Keratinocyte (primary cell): ENCODE measurements at regions not wholly inside any gene's neighbourhood (a gene's known extent, or its start where the extent isn't known, plus 50 kb on each side); places are given as distances from the start of the nearest gene placed in this dataset.
A peak's percentile ranks its signal among the peaks of the same experiment; 100 is the strongest.

Experiments used
- DNase-seq: peaks from one replicate; pipeline ENCODE4 v3.0.0-alpha.2; 2011; ENCODE audit warnings: low read depth, missing footprints, low spot score
- FAIRE-seq: peaks from 2 replicates; lab custom pipeline; 2011; peaks lifted over from hg19 to GRCh38; lab: Jason Lieb, UNC
- H2AFZ ChIP-seq: 2 replicates; pipeline ENCODE4 v1.6.0; 2012; ENCODE audit warnings: low read length, control low read depth, inconsistent platforms; ENCODE audit not compliant: control insufficient read depth
- H3K27ac ChIP-seq: 2 replicates; pipeline ENCODE4 v1.5.1; 2011; ENCODE audit warnings: low read length; ENCODE audit not compliant: control insufficient read depth, insufficient read depth
- H3K27me3 ChIP-seq: 3 replicates; pipeline ENCODE4 v1.6.0; 2011; ENCODE audit warnings: low read length; ENCODE audit not compliant: control insufficient read depth, insufficient read depth; ENCODE audit errors: extremely low read depth
- H3K36me3 ChIP-seq, 2 experiments: 2 replicates in 1 of 2; 3 replicates in 1 of 2; pipeline ENCODE4 v1.5.1; 2011; ENCODE audit warnings: low read length in 2 of 2, mild to moderate bottlenecking in 1 of 2; ENCODE audit not compliant: control insufficient read depth in 2 of 2, insufficient read depth in 2 of 2; ENCODE audit errors: extremely low read depth in 1 of 2
- H3K4me1 ChIP-seq: 3 replicates; pipeline ENCODE4 v1.5.1; 2011; ENCODE audit warnings: low read length; ENCODE audit not compliant: control insufficient read depth, insufficient read depth; ENCODE audit errors: extremely low read depth
- H3K4me2 ChIP-seq: 3 replicates; pipeline ENCODE4 v1.6.0; 2011; ENCODE audit warnings: low read depth, low read length; ENCODE audit not compliant: control insufficient read depth, insufficient read depth; ENCODE audit errors: extremely low read depth
- H3K4me3 ChIP-seq, 3 experiments: fragments of 200-600 bp in 1 of 3; sonication (generic) in 1 of 3; 2 replicates in 2 of 3; 3 replicates in 1 of 3; pipeline ENCODE4 v1.5.1; 2011 to 2016; ENCODE audit warnings: low read length in 3 of 3, mild to moderate bottlenecking in 3 of 3, control low read depth in 2 of 3, inconsistent platforms in 1 of 3, low read depth in 1 of 3, mixed read lengths in 1 of 3, mixed run types in 1 of 3, moderate library complexity in 1 of 3; ENCODE audit not compliant: control insufficient read depth in 2 of 3, insufficient read depth in 2 of 3; ENCODE audit errors: extremely low read depth in 1 of 3
- H3K79me2 ChIP-seq: 2 replicates; pipeline ENCODE4 v1.6.0; 2012; ENCODE audit warnings: low read length; ENCODE audit not compliant: control insufficient read depth, insufficient read depth
- H3K9ac ChIP-seq: 3 replicates; pipeline ENCODE4 v1.6.0; 2011; ENCODE audit warnings: low read length; ENCODE audit not compliant: control insufficient read depth, insufficient read depth; ENCODE audit errors: extremely low read depth
- H3K9me1 ChIP-seq: 3 replicates; pipeline ENCODE4 v1.6.0; 2011; ENCODE audit warnings: low read length; ENCODE audit not compliant: control insufficient read depth, insufficient read depth; ENCODE audit errors: extremely low read depth
- H3K9me3 ChIP-seq: 2 replicates; pipeline ENCODE4 v1.5.1; 2012; ENCODE audit warnings: low read depth, low read length; ENCODE audit not compliant: control insufficient read depth
- H4K20me1 ChIP-seq: 3 replicates; pipeline ENCODE4 v1.6.0; 2011; ENCODE audit warnings: low read length; ENCODE audit not compliant: control insufficient read depth, insufficient read depth; ENCODE audit errors: extremely low read depth
- CTCF ChIP-seq, 3 experiments: IDR thresholded peaks in 1 of 3; conservative IDR thresholded peaks in 1 of 3; optimal IDR thresholded peaks in 1 of 3; 2 replicates in 2 of 3; 3 replicates in 1 of 3; pipeline versions ENCODE3 to v1.5.1; 2011; ENCODE audit warnings: low read length in 3 of 3, mild to moderate bottlenecking in 3 of 3, moderate library complexity in 2 of 3, control low read depth in 1 of 3, inconsistent platforms in 1 of 3; ENCODE audit not compliant: insufficient read depth in 2 of 3; ENCODE audit errors: extremely low read depth in 1 of 3
- EZH2 ChIP-seq: IDR thresholded peaks from one replicate; pipeline ENCODE4 v1.6.1; 2012; ENCODE audit warnings: inconsistent platforms, mild to moderate bottlenecking, low read length, moderate library complexity
- dilution Hi-C: fragments of 300-500 bp; cut with MboI; formaldehyde crosslinking; loops from one replicate; pipeline ENCODE4 v1.7.0; 2020; ENCODE audit warnings: low sequenced_read_pairs; ENCODE audit not compliant: extremely low pct_ligation_motif_present

GRCh38 chr15:36356978-36357601, 222.3 kb upstream of the CDIN1 start:
- no peak for TF ChIP-seq EZH2
- no peak for TF ChIP-seq CTCF (optimal IDR thresholded peaks at IDR 0.05 in 1 of 3, IDR thresholded peaks at IDR 0.05 in 1 of 3, conservative IDR thresholded peaks at IDR 0.05 in 1 of 3; ENCODE audit: extremely low read depth in 1 of 3, insufficient read depth in 2 of 3, low read length in 3 of 3)
- H3K9me3 ChIP-seq: no peaks in the 10 kb centered on the region
- H3K27ac ChIP-seq: no peak overlapping the region
- no peak overlapping the region for H2AFZ ChIP-seq
- FAIRE-seq (peak; percentile 34), DNase-seq (no peak)
- H3K27me3 ChIP-seq: no peaks in the 10 kb centered on the region
- no peaks in the 10 kb centered on the region for H3K36me3 ChIP-seq
- H3K4me2 ChIP-seq: no peak overlapping the region
- H3K4me1 ChIP-seq: peaks cover 15% of the 10 kb centered on the region
- H4K20me1 ChIP-seq: no peaks in the 10 kb centered on the region
- H3K9me1 ChIP-seq: no peaks in the 10 kb centered on the region
- H3K4me3 ChIP-seq: no peak overlapping the region
- H3K79me2 ChIP-seq: no peaks in the 10 kb centered on the region
- dilution Hi-C loops: no loop called here
- H3K9ac ChIP-seq: no peak overlapping the region

GRCh38 chr15:36358094-36358493, 221.3 kb upstream of the CDIN1 start:
- Histone ChIP-seq H3K9me3 (no peaks in the 10 kb centered on the region), H3K9me1 (no peaks in the 10 kb centered on the region), H3K4me2 (no peak overlapping the region), H4K20me1 (no peaks in the 10 kb centered on the region), H3K9ac (no peak overlapping the region), H3K79me2 (no peaks in the 10 kb centered on the region), H3K4me1 (peaks cover 15% of the 10 kb centered on the region), H3K36me3 (no peaks in the 10 kb centered on the region), H3K27me3 (no peaks in the 10 kb centered on the region), H3K27ac (no peak overlapping the region), H3K4me3 (no peak overlapping the region), H2AFZ (no peak overlapping the region)
- TF ChIP-seq CTCF (optimal IDR thresholded peaks at IDR 0.05 in 1 of 3, IDR thresholded peaks at IDR 0.05 in 1 of 3, conservative IDR thresholded peaks at IDR 0.05 in 1 of 3; ENCODE audit: extremely low read depth in 1 of 3, insufficient read depth in 2 of 3, low read length in 3 of 3): no peak
- TF ChIP-seq EZH2: no peak
- DNase-seq (no peak), FAIRE-seq (peak; percentile 74)
- dilution Hi-C loops: no loop called here
